OCI-LY1 (cell line): ENCODE measurements at regions not wholly inside any gene's neighbourhood (a gene's known extent, or its start where the extent isn't known, plus 50 kb on each side); places are given as distances from the start of the nearest gene placed in this dataset.

Experiments used
- H2AFZ ChIP-seq: fragments of 200-600 bp; sonication (generic), shearing (Covaris generic); 2 replicates; pipeline ENCODE4 v1.6.0; 2014; ENCODE audit warnings: antibody characterized with exemption, mild to moderate bottlenecking, low read length
- H3F3A ChIP-seq: fragments of 200-600 bp; sonication (generic), shearing (Covaris generic); 2 replicates; pipeline ENCODE4 v1.6.0; 2014; ENCODE audit warnings: mild to moderate bottlenecking, antibody characterized with exemption, low read length, moderate library complexity; ENCODE audit not compliant: insufficient read depth
- H3K27ac ChIP-seq: fragments of 200-600 bp; sonication (generic); 2 replicates; pipeline ENCODE4 v1.5.1; 2014; ENCODE audit warnings: low read length, mixed run types, mild to moderate bottlenecking, low read depth; ENCODE audit not compliant: poor library complexity, severe bottlenecking
- H3K27me3 ChIP-seq: fragments of 200-600 bp; sonication (generic); 2 replicates; pipeline ENCODE4 v1.6.0; 2014; ENCODE audit warnings: antibody characterized with exemption, mild to moderate bottlenecking, low read length, moderate library complexity; ENCODE audit not compliant: insufficient read depth
- H3K36me3 ChIP-seq: fragments of 200-600 bp; sonication (generic); 2 replicates; pipeline ENCODE4 v1.6.1; 2014; ENCODE audit warnings: mild to moderate bottlenecking, antibody characterized with exemption, low read length, moderate library complexity, mixed read lengths; ENCODE audit not compliant: insufficient read depth
- H3K4me1 ChIP-seq: fragments of 200-600 bp; sonication (generic); 2 replicates; pipeline ENCODE4 v1.5.1; 2014; ENCODE audit warnings: mild to moderate bottlenecking, low read length, moderate library complexity; ENCODE audit not compliant: insufficient read depth, severe bottlenecking
- H3K4me2 ChIP-seq: fragments of 200-600 bp; sonication (generic), shearing (Covaris generic); 2 replicates; pipeline ENCODE4 v1.6.1; 2014; ENCODE audit warnings: low read length
- H3K4me3 ChIP-seq: fragments of 200-600 bp; sonication (generic); 2 replicates; pipeline ENCODE4 v1.5.1; 2014; ENCODE audit warnings: low read length, low read depth, mild to moderate bottlenecking, mixed read lengths; ENCODE audit not compliant: poor library complexity, severe bottlenecking
- H3K79me2 ChIP-seq: fragments of 200-600 bp; shearing (Covaris generic); 2 replicates; pipeline ENCODE4 v1.6.1; 2016; ENCODE audit warnings: mixed run types, low read length, mixed read lengths; ENCODE audit not compliant: insufficient read depth
- H3K9ac ChIP-seq: fragments of 200-600 bp; sonication (generic), shearing (Covaris generic); 2 replicates; pipeline ENCODE4 v1.6.1; 2014; ENCODE audit warnings: mild to moderate bottlenecking, low read length, mixed read lengths
- H3K9me2 ChIP-seq: fragments of 200-600 bp; sonication (generic), shearing (Covaris generic); 2 replicates; pipeline ENCODE4 v1.6.1; 2014; ENCODE audit warnings: low read depth, mild to moderate bottlenecking, low read length, mixed read lengths
- H3K9me3 ChIP-seq: fragments of 200-600 bp; shearing (Covaris generic); 2 replicates; pipeline ENCODE4 v1.6.1; 2014; ENCODE audit warnings: low read length, mixed read lengths
- H4K20me1 ChIP-seq: fragments of 200-600 bp; sonication (generic), shearing (Covaris generic); 2 replicates; pipeline ENCODE4 v1.6.0; 2016; ENCODE audit warnings: mild to moderate bottlenecking, low read length; ENCODE audit not compliant: insufficient read depth
- CTCF ChIP-seq: fragments of 200-600 bp; sonication (generic), shearing (Covaris generic); IDR thresholded peaks from 2 replicates; pipeline ENCODE4 v1.5.1; 2017; ENCODE audit warnings: mild to moderate bottlenecking, antibody characterized with exemption, low read length, moderate library complexity, mixed read lengths
- EZH2 ChIP-seq: fragments of 200-600 bp; sonication (generic), shearing (Covaris generic); IDR thresholded peaks from 2 replicates; pipeline ENCODE4 v1.8.0; 2017; ENCODE audit warnings: borderline replicate concordance, mixed run types, mild to moderate bottlenecking, antibody characterized with exemption, low read length, moderate library complexity, mixed read lengths

- H3K9me2 ChIP-seq = no peaks in the 10 kb centered on the region
- no peaks in the 10 kb centered on the region for H3F3A ChIP-seq
- no peak overlapping the region for H3K4me3 ChIP-seq
- no peaks in the 10 kb centered on the region for H3K4me1 ChIP-seq
- H3K9me3 ChIP-seq = no peaks in the 10 kb centered on the region
- no peak overlapping the region for H2AFZ ChIP-seq
- no peak overlapping the region for H3K27ac ChIP-seq
- no peak overlapping the region for H3K4me2 ChIP-seq
- H4K20me1 ChIP-seq = no peaks in the 10 kb centered on the region
- H3K9ac ChIP-seq = no peak overlapping the region
- TF ChIP-seq EZH2 (no peak), CTCF (no peak)
- H3K36me3 ChIP-seq = no peaks in the 10 kb centered on the region
- no peaks in the 10 kb centered on the region for H3K27me3 ChIP-seq
- H3K79me2 ChIP-seq = no peaks in the 10 kb centered on the region
Measured at GRCh38 chr7:46681865-46682503, 760.9 kb upstream of the IGFBP3 start.

GRCh38 chr7:46680147-46680546 is 759.1 kb upstream of the IGFBP3 start:
- Histone ChIP-seq H3K9me3 (no peaks in the 10 kb centered on the region), H3K27ac (no peak overlapping the region), H3K27me3 (no peaks in the 10 kb centered on the region), H4K20me1 (no peaks in the 10 kb centered on the region), H3K4me3 (no peak overlapping the region), H3K36me3 (no peaks in the 10 kb centered on the region), H3K4me2 (no peak overlapping the region), H3F3A (no peaks in the 10 kb centered on the region), H3K4me1 (no peaks in the 10 kb centered on the region), H3K9me2 (no peaks in the 10 kb centered on the region), H3K79me2 (no peaks in the 10 kb centered on the region), H2AFZ (no peak overlapping the region), H3K9ac (no peak overlapping the region)
- no peak for TF ChIP-seq CTCF
- no peak for TF ChIP-seq EZH2

GRCh38 chr7:46679671-46680070 is 758.6 kb upstream of the IGFBP3 start:
- Histone ChIP-seq H3K9ac (no peak overlapping the region), H2AFZ (no peak overlapping the region), H3K79me2 (no peaks in the 10 kb centered on the region), H3F3A (no peaks in the 10 kb centered on the region), H3K4me2 (no peak overlapping the region), H3K36me3 (no peaks in the 10 kb centered on the region), H3K4me3 (no peak overlapping the region), H3K4me1 (no peaks in the 10 kb centered on the region), H3K27ac (no peak overlapping the region), H4K20me1 (no peaks in the 10 kb centered on the region), H3K9me3 (no peaks in the 10 kb centered on the region), H3K9me2 (no peaks in the 10 kb centered on the region), H3K27me3 (no peaks in the 10 kb centered on the region)
- TF ChIP-seq CTCF (no peak), EZH2 (no peak)
